Naive thymus-derived CD4-positive, alpha-beta T cell (primary cell): ENCODE measurements at regions not wholly inside any gene's neighbourhood (a gene's known extent, or its start where the extent isn't known, plus 50 kb on each side); places are given as distances from the start of the nearest gene placed in this dataset.
"Not testable (repeated sequence)": the region's sequence is repeated elsewhere in the genome, so short reads cannot be mapped to it uniquely, and the experiment has no call there.

Experiments
- ATAC-seq: fragments of 150-1000 bp; cut with Tn5 transposase; 2 replicates; pipeline ENCODE4 v1.10.0; 2021; ENCODE audit warnings: mild to moderate bottlenecking, moderate library complexity
- CTCF ChIA-PET: fragments of 350-600 bp; sonication (Branson Sonifier 250); formaldehyde crosslinking; loops from one replicate; lab custom pipeline; 2021; ENCODE audit warnings: antibody characterized with exemption; lab: Charles Lee
- POLR2A ChIA-PET: fragments of 350-600 bp; sonication (Branson Sonifier 250); formaldehyde crosslinking; loops from one replicate; lab custom pipeline; 2021; ENCODE audit warnings: antibody characterized with exemption, inconsistent platforms; lab: Charles Lee
- DNase-seq, 9 donors: peaks; one replicate each; pipeline versions ENCODE4 v3.0.0 to v3.0.0-alpha.2; 2020 to 2022; ENCODE audit warnings: mixed read lengths in 1 of 9
- H3K27ac ChIP-seq: one replicate; pipeline ENCODE4 v1.7.0; 2013; ENCODE audit warnings: mild to moderate bottlenecking, low read depth, low read length, moderate library complexity
- H3K27me3 ChIP-seq, 2 donors: one replicate each; pipeline ENCODE4 v1.7.0; 2013; ENCODE audit warnings: low read length in 2 of 2, mild to moderate bottlenecking in 2 of 2, moderate library complexity in 2 of 2; ENCODE audit not compliant: control insufficient read depth in 2 of 2, insufficient read depth in 2 of 2
- H3K36me3 ChIP-seq, 3 experiments: 1 replicate in 2 of 3; 2 replicates in 1 of 3; pipeline ENCODE4 v1.7.0; 2013; ENCODE audit warnings: low read length in 3 of 3, mild to moderate bottlenecking in 3 of 3, moderate library complexity in 1 of 3; ENCODE audit not compliant: insufficient read depth in 3 of 3, control insufficient read depth in 2 of 3
- H3K4me1 ChIP-seq, 2 donors: one replicate each; pipeline ENCODE4 v1.7.0; 2013; ENCODE audit warnings: low read length in 2 of 2, mild to moderate bottlenecking in 2 of 2, moderate library complexity in 1 of 2; ENCODE audit not compliant: control insufficient read depth in 2 of 2, insufficient read depth in 2 of 2
- H3K4me3 ChIP-seq: 2 replicates; pipeline ENCODE4 v1.7.0; 2013; ENCODE audit warnings: mild to moderate bottlenecking, low read length
- H3K9me3 ChIP-seq, 3 experiments: 1 replicate in 2 of 3; 2 replicates in 1 of 3; pipeline ENCODE4 v1.7.0; 2013; ENCODE audit warnings: low read length in 3 of 3; ENCODE audit not compliant: control insufficient read depth in 2 of 3
- H3K27ac Mint-ChIP-seq, 9 donors: one replicate each; pipeline ENCODE4 v1.8.0; 2020 to 2022; ENCODE audit warnings: mixed read lengths in 9 of 9, mild to moderate bottlenecking in 8 of 9, moderate library complexity in 5 of 9, inconsistent platforms in 2 of 9
- H3K27me3 Mint-ChIP-seq, 5 donors: one replicate each; pipeline ENCODE4 v1.8.0; 2021 to 2022; ENCODE audit warnings: mixed read lengths in 5 of 5, mild to moderate bottlenecking in 1 of 5
- H3K36me3 Mint-ChIP-seq, 5 donors: one replicate each; pipeline ENCODE4 v1.8.0; 2020 to 2022; ENCODE audit warnings: mixed read lengths in 5 of 5, mild to moderate bottlenecking in 3 of 5, inconsistent platforms in 1 of 5
- H3K4me1 Mint-ChIP-seq, 7 donors: one replicate each; pipeline ENCODE4 v1.8.0; 2020 to 2022; ENCODE audit warnings: mixed read lengths in 7 of 7, mild to moderate bottlenecking in 3 of 7, inconsistent platforms in 1 of 7
- H3K4me3 Mint-ChIP-seq, 10 donors: one replicate each; pipeline ENCODE4 v1.8.0; 2020 to 2022; ENCODE audit warnings: mild to moderate bottlenecking in 10 of 10, mixed read lengths in 10 of 10, moderate library complexity in 6 of 10, inconsistent platforms in 2 of 10
- H3K9me3 Mint-ChIP-seq, 11 donors: one replicate each; pipeline ENCODE4 v1.8.0; 2020 to 2022; ENCODE audit warnings: mixed read lengths in 11 of 11, mild to moderate bottlenecking in 4 of 11, inconsistent platforms in 1 of 11, moderate library complexity in 1 of 11
- intact Hi-C, 2 donors: fragments of 100-400 bp; cut with micrococcal nuclease; formaldehyde crosslinking; loops; one replicate each; pipeline ENCODE4 v1.15.1; 2023

DNA sequence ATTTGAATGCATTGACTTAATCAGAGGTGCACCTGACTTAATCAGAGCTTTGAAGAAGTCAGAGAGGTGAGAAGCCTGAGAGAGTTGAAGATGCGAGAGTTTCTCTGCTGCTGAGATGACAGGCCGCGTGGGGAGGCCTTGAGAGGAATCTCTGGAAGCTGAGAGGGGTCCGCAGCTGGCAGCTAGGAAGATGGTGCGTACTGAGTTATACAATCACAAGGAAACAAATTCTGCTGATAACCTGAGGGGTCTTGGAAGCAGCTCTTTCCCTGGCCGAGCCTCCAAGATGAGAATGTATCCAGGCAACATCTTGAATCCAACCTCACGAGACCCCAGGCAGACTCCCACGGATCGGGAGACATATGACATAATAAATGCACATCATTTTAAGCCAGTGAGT is 91.7 kb downstream of the SPATA31A6 start:
- Mint-ChIP-seq H3K4me3 (no peak overlapping the region), H3K27ac (no peak overlapping the region), H3K36me3 (no peaks in the 10 kb centered on the region), H3K9me3 (peaks cover 0 to 5% (median 0%) of the 10 kb centered on the region in 11 donors), H3K4me1 (no peaks in the 10 kb centered on the region), H3K27me3 (peaks cover 0 to 7% (median 0%) of the 10 kb centered on the region in 5 donors)
- H3K4me3 ChIP-seq, result no peak overlapping the region
- no peaks in the 10 kb centered on the region for H3K27me3 ChIP-seq
- H3K9me3 ChIP-seq, result no peaks in the 10 kb centered on the region
- no peak overlapping the region for H3K27ac ChIP-seq
- POLR2A ChIA-PET, result no interaction called here
- intact Hi-C loops, result no loop called here
- H3K36me3 ChIP-seq, result no peaks in the 10 kb centered on the region
- DNase-seq (no peak), ATAC-seq (no peak)
- CTCF ChIA-PET, result no interaction called here
- no peaks in the 10 kb centered on the region for H3K4me1 ChIP-seq

DNA sequence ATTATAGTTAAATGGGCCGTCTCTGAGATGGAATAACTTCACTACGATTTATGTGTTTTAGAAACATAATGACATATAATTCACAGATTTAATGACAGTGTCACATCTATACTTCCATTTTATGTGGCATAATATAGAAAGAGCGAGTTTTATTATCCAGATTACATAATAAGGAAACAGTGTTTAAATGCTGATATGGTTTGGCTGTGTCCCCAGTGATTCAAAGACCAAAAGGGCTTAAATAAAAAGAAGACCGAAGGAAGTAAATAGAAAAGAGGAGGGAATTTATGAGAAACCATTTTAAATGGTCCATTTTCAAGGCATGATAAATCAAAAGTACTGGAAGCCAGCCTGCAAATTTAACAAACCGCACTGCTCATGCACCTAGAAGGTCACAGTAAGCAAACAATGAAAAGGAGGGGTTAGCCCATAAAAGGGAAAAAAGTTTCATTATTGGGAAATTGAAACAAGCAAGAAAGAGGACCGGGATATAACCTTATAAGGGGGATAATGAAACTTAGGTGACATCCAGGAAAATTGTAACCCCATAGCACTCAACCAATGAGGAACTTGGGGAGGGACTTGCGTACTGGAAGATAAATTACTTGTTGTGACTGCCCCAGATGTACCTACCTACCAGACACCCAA is 99.2 kb downstream of the SPATA31A6 start:
- intact Hi-C loops, result not testable (repeated sequence)

DNA sequence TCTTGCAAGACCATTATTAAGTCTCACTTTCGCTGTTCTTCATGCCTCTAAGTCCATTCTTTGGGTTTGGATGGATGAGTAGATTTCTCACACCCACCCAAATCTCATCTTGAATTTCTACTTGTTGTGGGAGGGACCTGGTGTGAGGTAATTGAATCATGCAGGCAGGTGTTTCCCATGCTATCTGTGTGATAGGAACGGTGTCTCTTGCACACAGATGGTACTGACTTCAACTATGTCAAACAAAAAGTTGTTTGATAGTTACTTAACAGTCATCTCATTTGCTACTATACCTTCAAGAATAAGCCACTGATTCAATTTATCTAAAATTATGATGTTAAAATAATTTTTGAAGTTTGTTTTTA is 99.7 kb downstream of the SPATA31A6 start:
- H3K9me3 Mint-ChIP-seq, H3K36me3 Mint-ChIP-seq, intact Hi-C loops, DNase-seq, H3K36me3 ChIP-seq, H3K27me3 ChIP-seq, H3K4me1 ChIP-seq, H3K27ac Mint-ChIP-seq, H3K4me1 Mint-ChIP-seq, H3K27ac ChIP-seq, H3K4me3 ChIP-seq, H3K4me3 Mint-ChIP-seq, H3K9me3 ChIP-seq, CTCF ChIA-PET, ATAC-seq, POLR2A ChIA-PET: not testable (repeated sequence)
- peaks cover 0 to 15% (median 0%) of the 10 kb centered on the region in 5 donors for H3K27me3 Mint-ChIP-seq

More for the DNA sequence above, 99.2 kb downstream of the SPATA31A6 start:
- H3K4me1 Mint-ChIP-seq, ATAC-seq, H3K27ac Mint-ChIP-seq, CTCF ChIA-PET, H3K9me3 Mint-ChIP-seq, DNase-seq, H3K27ac ChIP-seq, H3K36me3 Mint-ChIP-seq, H3K36me3 ChIP-seq, H3K4me3 ChIP-seq, POLR2A ChIA-PET, H3K27me3 ChIP-seq, H3K4me3 Mint-ChIP-seq, H3K9me3 ChIP-seq, H3K4me1 ChIP-seq: not testable (repeated sequence)
- peaks cover 0 to 15% (median 0%) of the 10 kb centered on the region in 5 donors for H3K27me3 Mint-ChIP-seq

DNA sequence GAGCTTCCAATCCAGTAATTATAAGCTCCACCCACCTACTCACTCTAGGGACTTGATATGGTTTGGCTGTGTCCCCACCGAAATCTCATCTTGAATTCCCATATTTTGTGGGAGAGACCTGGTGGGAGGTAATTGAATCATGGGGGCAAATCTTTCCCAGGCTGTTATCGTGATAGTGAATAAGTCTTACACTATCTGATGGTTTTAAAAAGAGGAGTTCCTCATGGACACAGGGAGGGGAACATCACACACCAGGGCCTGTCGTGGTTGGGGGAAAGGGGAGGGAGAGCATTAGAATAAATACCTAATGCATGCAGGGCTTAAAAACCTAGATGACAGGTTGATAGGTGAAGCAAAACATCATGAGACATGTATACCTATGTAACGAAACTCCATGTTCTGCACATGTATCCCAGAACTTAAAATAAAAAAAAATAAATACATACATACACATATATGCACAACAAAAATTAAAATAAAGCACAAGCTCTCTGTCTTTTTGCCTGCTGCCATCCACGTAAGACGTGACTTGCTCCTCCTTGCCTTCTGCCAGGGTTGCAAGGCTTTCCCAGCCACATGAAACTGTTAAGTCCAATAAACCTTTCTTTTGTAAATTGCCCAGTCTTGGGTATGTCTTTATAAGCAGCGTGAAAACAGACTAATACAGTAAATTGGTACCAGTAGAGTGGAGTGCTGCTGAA is 102.8 kb downstream of the SPATA31A6 start:
- DNase-seq, intact Hi-C loops, CTCF ChIA-PET, H3K4me1 ChIP-seq, H3K27ac ChIP-seq, POLR2A ChIA-PET, H3K4me1 Mint-ChIP-seq, H3K4me3 Mint-ChIP-seq, H3K4me3 ChIP-seq, H3K9me3 Mint-ChIP-seq, H3K27me3 ChIP-seq, H3K36me3 ChIP-seq, H3K36me3 Mint-ChIP-seq, H3K9me3 ChIP-seq, ATAC-seq, H3K27ac Mint-ChIP-seq: not testable (repeated sequence)
- H3K27me3 Mint-ChIP-seq, result peaks cover 0 to 15% (median 0%) of the 10 kb centered on the region in 5 donors

DNA sequence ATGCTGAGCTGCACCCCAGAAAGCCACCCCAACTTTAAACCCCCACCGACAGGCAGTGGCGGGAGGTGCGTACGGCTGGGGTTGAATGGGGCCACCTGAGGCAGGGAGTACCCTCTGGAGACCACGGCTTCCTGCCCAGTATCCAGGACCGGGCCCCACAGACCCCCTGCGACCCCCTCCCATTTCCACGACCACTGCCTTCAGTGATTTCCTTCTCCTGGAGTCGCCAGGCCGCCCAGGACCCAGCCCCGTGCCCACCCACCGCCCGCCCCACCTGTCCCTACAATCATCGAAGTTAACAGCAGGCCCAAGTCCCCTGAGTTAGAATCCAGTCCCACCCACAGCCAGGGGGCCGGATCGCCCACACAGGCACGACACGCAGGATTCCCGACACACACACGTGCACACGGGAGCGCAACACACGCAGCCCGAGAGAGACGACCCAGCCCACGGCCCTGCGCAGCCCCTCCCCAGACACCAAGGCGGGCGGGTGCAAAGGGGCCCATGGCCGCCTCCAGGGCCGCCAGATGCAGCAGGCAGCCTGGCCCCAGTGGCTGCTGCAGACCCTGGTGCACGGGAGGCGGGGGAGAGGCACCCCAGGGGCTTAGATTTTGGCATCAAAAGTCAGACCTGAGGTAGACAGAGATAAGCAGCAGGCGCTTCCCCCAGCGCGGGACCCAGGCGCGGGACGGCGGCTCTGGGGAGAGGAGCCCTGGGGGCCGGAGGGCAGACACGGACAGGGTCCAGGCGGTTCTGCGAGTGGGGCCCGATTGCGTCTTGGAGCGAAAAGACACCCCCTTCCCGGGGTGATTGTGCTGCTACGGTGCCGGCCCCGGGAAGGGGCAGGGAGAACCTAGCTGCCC is 104.8 kb downstream of the SPATA31A6 start:
- H3K9me3 Mint-ChIP-seq, H3K27ac Mint-ChIP-seq, H3K4me1 Mint-ChIP-seq, H3K27me3 Mint-ChIP-seq, H3K27ac ChIP-seq, H3K4me1 ChIP-seq, ATAC-seq, H3K4me3 ChIP-seq, H3K27me3 ChIP-seq, POLR2A ChIA-PET, H3K9me3 ChIP-seq, DNase-seq, H3K36me3 Mint-ChIP-seq, CTCF ChIA-PET, intact Hi-C loops, H3K36me3 ChIP-seq, H3K4me3 Mint-ChIP-seq: not testable (repeated sequence)

DNA sequence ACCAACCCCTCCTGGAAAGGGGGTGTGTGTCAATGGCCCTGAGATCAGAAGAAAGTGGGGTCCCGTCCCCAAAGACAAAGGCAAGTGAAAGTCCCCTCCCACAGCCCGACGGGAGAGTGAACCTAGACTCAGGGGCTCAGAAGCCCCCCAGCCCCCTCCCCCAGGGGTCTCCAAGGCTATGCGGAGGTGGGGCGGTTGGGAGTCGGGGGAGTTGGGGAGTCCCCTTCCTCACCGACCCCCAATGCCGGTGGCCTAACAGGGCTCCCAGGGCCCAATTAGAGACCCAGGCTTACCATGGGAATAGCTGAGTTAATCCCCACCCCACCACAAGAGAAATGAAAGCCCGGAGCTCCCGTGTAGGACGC is 105.4 kb downstream of the SPATA31A6 start:
- H3K4me1 Mint-ChIP-seq, H3K27ac ChIP-seq, H3K4me3 ChIP-seq, H3K27me3 Mint-ChIP-seq, H3K4me1 ChIP-seq, H3K9me3 Mint-ChIP-seq, H3K27me3 ChIP-seq, POLR2A ChIA-PET, H3K9me3 ChIP-seq, DNase-seq, H3K36me3 ChIP-seq, H3K27ac Mint-ChIP-seq, intact Hi-C loops, H3K36me3 Mint-ChIP-seq, H3K4me3 Mint-ChIP-seq, CTCF ChIA-PET, ATAC-seq: not testable (repeated sequence)
